ENCODE measurements at regions not wholly inside any gene's neighbourhood (a gene's known extent, or its start where the extent isn't known, plus 50 kb on each side); places are given as distances from the start of the nearest gene placed in this dataset.

DNA sequence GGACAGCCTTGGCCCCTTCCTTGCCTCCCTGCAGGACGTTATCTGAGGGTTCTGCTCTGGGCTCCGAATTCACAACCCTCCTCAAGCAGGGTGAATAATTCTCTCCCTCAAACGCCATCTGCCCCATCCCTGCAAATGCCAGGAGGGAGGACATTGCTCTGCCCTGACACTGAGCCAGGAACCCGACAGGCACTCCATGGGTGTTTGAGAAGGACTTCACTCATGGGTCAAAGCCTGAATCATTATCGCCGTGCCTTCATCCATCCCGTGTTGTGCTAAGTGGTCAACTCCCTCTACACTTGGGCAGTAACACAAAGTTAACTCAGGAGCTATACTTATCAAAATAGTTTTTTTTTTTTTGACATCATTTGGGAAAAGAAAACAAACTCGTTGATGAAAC is 261.8 kb upstream of the IGF1R start:
- CTCF ChIA-PET: no interaction called here
- Histone ChIP-seq H3K9ac (ENCODE audit: low read length) (no peak overlapping the region), H3K9me2 (ENCODE audit: insufficient read depth) (no peaks in the 10 kb centered on the region), H3K27me3 (ENCODE audit: insufficient read depth, low read length) (peaks cover 33% of the 10 kb centered on the region; the same call in 1 of the 2 replicates), H3K36me3 (ENCODE audit: control insufficient read depth in 1 of 2, insufficient read depth in 2 of 2, low read length in 2 of 2) (no peaks in the 10 kb centered on the region), H3K4me3 (replicated peaks in 1 of 2; ENCODE audit: low read depth in 1 of 2, low read length in 2 of 2) (no peak overlapping the region), H2AFZ (ENCODE audit: low read depth, low read length, poor library complexity, severe bottlenecking) (no peak overlapping the region), H3K4me2 (ENCODE audit: low read length) (no peak overlapping the region), H3K9me3 (ENCODE audit: control insufficient read depth in 1 of 2, insufficient read depth in 1 of 2, low read depth in 1 of 2, low read length in 2 of 2) (no peaks in the 10 kb centered on the region), H4K20me1 (ENCODE audit: insufficient read depth) (no peaks in the 10 kb centered on the region), H3K4me1 (ENCODE audit: control insufficient read depth in 1 of 2, insufficient read depth in 2 of 2, low read length in 2 of 2) (no peaks in the 10 kb centered on the region), H3K79me2 (ENCODE audit: insufficient read depth, low read length) (no peaks in the 10 kb centered on the region), H3K27ac (ENCODE audit: low read depth, low read length) (no peak overlapping the region)
- BruUV-seq (replicated peaks): no TSS peak
- TF ChIP-seq EGR1 (IDR thresholded peaks at IDR 0.05; ENCODE audit: low read depth) (no peak), ELF1 (IDR thresholded peaks at IDR 0.05; ENCODE audit: borderline replicate concordance, low read depth) (no peak), YY1 (IDR thresholded peaks at IDR 0.05; ENCODE audit: extremely low read depth, insufficient replicate concordance, low read depth, low read length) (no peak), EZH2phosphoT487 (IDR thresholded peaks at IDR 0.05; ENCODE audit: borderline replicate concordance) (no peak), CEBPB (IDR thresholded peaks at IDR 0.05; ENCODE audit: low read depth) (no peak)
- TF ChIP-seq, protein P1, sequence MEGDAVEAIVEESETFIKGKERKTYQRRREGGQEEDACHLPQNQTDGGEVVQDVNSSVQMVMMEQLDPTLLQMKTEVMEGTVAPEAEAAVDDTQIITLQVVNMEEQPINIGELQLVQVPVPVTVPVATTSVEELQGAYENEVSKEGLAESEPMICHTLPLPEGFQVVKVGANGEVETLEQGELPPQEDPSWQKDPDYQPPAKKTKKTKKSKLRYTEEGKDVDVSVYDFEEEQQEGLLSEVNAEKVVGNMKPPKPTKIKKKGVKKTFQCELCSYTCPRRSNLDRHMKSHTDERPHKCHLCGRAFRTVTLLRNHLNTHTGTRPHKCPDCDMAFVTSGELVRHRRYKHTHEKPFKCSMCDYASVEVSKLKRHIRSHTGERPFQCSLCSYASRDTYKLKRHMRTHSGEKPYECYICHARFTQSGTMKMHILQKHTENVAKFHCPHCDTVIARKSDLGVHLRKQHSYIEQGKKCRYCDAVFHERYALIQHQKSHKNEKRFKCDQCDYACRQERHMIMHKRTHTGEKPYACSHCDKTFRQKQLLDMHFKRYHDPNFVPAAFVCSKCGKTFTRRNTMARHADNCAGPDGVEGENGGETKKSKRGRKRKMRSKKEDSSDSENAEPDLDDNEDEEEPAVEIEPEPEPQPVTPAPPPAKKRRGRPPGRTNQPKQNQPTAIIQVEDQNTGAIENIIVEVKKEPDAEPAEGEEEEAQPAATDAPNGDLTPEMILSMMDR (IDR thresholded peaks at IDR 0.05 in 2 of 3, conservative IDR thresholded peaks at IDR 0.05 in 1 of 3; ENCODE audit: borderline replicate concordance in 1 of 3, insufficient read depth in 1 of 3, low read depth in 2 of 3, low read length in 2 of 3): no peak
- ATAC-seq (no peak), DNase-seq (ENCODE audit: low read depth, low spot score) (no peak)
- intact Hi-C loops (cut with micrococcal nuclease): no loop called here
- RAD21 ChIA-PET (ENCODE audit: low non-redundant PET in 1 of 2, low total read pairs in 2 of 2, uncharacterized antibody in 2 of 2, unreplicated experiment in 2 of 2): no interaction called here
- POLR2A ChIA-PET: no interaction called here

DNA sequence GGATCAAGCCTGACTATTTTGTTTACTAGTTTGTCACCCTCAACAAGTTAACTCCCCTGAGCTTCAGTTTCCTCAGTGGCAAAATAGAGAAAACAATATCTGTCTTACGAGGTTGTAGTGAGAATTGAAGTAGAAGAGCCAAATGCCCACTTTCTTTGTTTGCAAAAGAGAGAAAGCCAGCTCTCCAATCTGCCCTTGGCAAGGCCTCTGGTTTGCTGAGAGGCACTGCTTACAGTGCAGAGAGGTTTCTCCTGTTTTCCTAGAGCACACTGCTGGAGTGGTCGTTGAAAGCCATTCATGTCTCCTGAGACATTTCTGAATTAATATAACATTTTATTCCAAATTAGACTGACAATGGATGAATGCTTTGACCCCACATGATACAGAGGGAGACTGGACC is 260.5 kb upstream of the IGF1R start:
- Histone ChIP-seq H3K9ac (ENCODE audit: low read length) (no peak overlapping the region), H3K79me2 (ENCODE audit: insufficient read depth, low read length) (no peaks in the 10 kb centered on the region), H3K36me3 (ENCODE audit: control insufficient read depth in 1 of 2, insufficient read depth in 2 of 2, low read length in 2 of 2) (no peaks in the 10 kb centered on the region), H3K4me1 (ENCODE audit: control insufficient read depth in 1 of 2, insufficient read depth in 2 of 2, low read length in 2 of 2) (no peaks in the 10 kb centered on the region), H3K9me2 (ENCODE audit: insufficient read depth) (no peaks in the 10 kb centered on the region), H3K4me3 (replicated peaks in 1 of 2; ENCODE audit: low read depth in 1 of 2, low read length in 2 of 2) (no peak overlapping the region), H4K20me1 (ENCODE audit: insufficient read depth) (no peaks in the 10 kb centered on the region), H3K27ac (ENCODE audit: low read depth, low read length) (no peak overlapping the region), H3K4me2 (ENCODE audit: low read length) (no peak overlapping the region), H3K9me3 (ENCODE audit: control insufficient read depth in 1 of 2, insufficient read depth in 1 of 2, low read depth in 1 of 2, low read length in 2 of 2) (no peaks in the 10 kb centered on the region), H3K27me3 (ENCODE audit: insufficient read depth, low read length) (peaks cover 33% of the 10 kb centered on the region; the same call in 1 of the 2 replicates), H2AFZ (ENCODE audit: low read depth, low read length, poor library complexity, severe bottlenecking) (no peak overlapping the region)
- TF ChIP-seq, protein P2, sequence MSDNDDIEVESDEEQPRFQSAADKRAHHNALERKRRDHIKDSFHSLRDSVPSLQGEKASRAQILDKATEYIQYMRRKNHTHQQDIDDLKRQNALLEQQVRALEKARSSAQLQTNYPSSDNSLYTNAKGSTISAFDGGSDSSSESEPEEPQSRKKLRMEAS (IDR thresholded peaks at IDR 0.05): no peak
- no peak for TF ChIP-seq RAD21 (IDR thresholded peaks at IDR 0.05; ENCODE audit: low read depth)
- no peak for TF ChIP-seq YY1 (IDR thresholded peaks at IDR 0.05; ENCODE audit: extremely low read depth, insufficient replicate concordance, low read depth, low read length)
- TF ChIP-seq EZH2phosphoT487 (IDR thresholded peaks at IDR 0.05; ENCODE audit: borderline replicate concordance): no peak
- TF ChIP-seq EZH2 (IDR thresholded peaks at IDR 0.05): no peak
- TF ChIP-seq, protein P3, sequence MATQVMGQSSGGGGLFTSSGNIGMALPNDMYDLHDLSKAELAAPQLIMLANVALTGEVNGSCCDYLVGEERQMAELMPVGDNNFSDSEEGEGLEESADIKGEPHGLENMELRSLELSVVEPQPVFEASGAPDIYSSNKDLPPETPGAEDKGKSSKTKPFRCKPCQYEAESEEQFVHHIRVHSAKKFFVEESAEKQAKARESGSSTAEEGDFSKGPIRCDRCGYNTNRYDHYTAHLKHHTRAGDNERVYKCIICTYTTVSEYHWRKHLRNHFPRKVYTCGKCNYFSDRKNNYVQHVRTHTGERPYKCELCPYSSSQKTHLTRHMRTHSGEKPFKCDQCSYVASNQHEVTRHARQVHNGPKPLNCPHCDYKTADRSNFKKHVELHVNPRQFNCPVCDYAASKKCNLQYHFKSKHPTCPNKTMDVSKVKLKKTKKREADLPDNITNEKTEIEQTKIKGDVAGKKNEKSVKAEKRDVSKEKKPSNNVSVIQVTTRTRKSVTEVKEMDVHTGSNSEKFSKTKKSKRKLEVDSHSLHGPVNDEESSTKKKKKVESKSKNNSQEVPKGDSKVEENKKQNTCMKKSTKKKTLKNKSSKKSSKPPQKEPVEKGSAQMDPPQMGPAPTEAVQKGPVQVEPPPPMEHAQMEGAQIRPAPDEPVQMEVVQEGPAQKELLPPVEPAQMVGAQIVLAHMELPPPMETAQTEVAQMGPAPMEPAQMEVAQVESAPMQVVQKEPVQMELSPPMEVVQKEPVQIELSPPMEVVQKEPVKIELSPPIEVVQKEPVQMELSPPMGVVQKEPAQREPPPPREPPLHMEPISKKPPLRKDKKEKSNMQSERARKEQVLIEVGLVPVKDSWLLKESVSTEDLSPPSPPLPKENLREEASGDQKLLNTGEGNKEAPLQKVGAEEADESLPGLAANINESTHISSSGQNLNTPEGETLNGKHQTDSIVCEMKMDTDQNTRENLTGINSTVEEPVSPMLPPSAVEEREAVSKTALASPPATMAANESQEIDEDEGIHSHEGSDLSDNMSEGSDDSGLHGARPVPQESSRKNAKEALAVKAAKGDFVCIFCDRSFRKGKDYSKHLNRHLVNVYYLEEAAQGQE (IDR thresholded peaks at IDR 0.05; ENCODE audit: low read depth): no peak
- ChIA-PET POLR2A (no interaction called here), CTCF (no interaction called here), RAD21 (ENCODE audit: low non-redundant PET in 1 of 2, low total read pairs in 2 of 2, uncharacterized antibody in 2 of 2, unreplicated experiment in 2 of 2) (no interaction called here)
- no peak for ATAC-seq
- BruUV-seq (replicated peaks): no TSS peak
- DNase-seq (ENCODE audit: low read depth, low spot score): no peak
- intact Hi-C loops (cut with micrococcal nuclease): no loop called here
